Stomach (tissue), 4 donors: ENCODE measurements at regions not wholly inside any gene's neighbourhood (a gene's known extent, or its start where the extent isn't known, plus 50 kb on each side); places are given as distances from the start of the nearest gene placed in this dataset.

Experiments used
- POLR2A ChIP-seq, 4 donors: fragments of 450-650 bp; IDR thresholded peaks; one replicate each; pipeline ENCODE4 v1.6.1; 2016; ENCODE audit warnings: antibody characterized with exemption in 4 of 4, control low read depth in 2 of 4, mild to moderate bottlenecking in 1 of 4, moderate library complexity in 1 of 4
- POLR2AphosphoS5 ChIP-seq, 3 donors: sonication (generic); formaldehyde crosslinking; IDR thresholded peaks; one replicate each; pipeline ENCODE4 v1.6.1; 2016; ENCODE audit warnings: antibody characterized with exemption in 3 of 3
- TF ChIP-seq, protein P1 (sequence below), 7 experiments: fragments of 450-650 bp in 4 of 7; fragments of 200-600 bp in 3 of 7; sonication (generic) in 3 of 7; IDR thresholded peaks; one replicate each; pipeline ENCODE4 v1.5.1; 2016 to 2019; ENCODE audit warnings: antibody characterized with exemption in 7 of 7, control low read depth in 2 of 7, mild to moderate bottlenecking in 1 of 7

DNA sequence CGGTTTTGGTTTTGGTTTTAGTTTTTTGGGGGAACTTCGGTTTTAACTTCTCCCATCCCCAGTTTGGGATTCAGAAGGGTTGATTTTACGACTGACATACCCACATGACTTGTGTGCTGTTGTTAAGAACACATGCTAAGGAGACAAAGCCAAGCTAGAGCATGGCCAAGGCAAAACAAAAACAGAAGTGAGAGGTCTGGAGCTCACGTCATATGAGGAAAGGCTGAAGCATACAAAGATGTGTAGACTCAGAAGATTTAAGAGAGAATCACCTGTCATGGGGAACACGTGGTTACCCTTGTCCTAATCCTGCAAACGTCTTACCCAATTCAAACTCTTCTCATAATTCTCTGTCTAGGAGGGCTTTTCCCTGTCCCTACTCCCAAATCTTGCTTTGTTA, 465.0 kb downstream of the FAM181B start:
- TF ChIP-seq POLR2A (IDR thresholded peaks at IDR 0.05) (no peak), POLR2AphosphoS5 (IDR thresholded peaks at IDR 0.05) (no peak)
- TF ChIP-seq, protein P1, sequence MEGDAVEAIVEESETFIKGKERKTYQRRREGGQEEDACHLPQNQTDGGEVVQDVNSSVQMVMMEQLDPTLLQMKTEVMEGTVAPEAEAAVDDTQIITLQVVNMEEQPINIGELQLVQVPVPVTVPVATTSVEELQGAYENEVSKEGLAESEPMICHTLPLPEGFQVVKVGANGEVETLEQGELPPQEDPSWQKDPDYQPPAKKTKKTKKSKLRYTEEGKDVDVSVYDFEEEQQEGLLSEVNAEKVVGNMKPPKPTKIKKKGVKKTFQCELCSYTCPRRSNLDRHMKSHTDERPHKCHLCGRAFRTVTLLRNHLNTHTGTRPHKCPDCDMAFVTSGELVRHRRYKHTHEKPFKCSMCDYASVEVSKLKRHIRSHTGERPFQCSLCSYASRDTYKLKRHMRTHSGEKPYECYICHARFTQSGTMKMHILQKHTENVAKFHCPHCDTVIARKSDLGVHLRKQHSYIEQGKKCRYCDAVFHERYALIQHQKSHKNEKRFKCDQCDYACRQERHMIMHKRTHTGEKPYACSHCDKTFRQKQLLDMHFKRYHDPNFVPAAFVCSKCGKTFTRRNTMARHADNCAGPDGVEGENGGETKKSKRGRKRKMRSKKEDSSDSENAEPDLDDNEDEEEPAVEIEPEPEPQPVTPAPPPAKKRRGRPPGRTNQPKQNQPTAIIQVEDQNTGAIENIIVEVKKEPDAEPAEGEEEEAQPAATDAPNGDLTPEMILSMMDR (IDR thresholded peaks at IDR 0.05): no peak
